ENCODE measurements at regions not wholly inside any gene's neighbourhood (a gene's known extent, or its start where the extent isn't known, plus 50 kb on each side); places are given as distances from the start of the nearest gene placed in this dataset.

DNA sequence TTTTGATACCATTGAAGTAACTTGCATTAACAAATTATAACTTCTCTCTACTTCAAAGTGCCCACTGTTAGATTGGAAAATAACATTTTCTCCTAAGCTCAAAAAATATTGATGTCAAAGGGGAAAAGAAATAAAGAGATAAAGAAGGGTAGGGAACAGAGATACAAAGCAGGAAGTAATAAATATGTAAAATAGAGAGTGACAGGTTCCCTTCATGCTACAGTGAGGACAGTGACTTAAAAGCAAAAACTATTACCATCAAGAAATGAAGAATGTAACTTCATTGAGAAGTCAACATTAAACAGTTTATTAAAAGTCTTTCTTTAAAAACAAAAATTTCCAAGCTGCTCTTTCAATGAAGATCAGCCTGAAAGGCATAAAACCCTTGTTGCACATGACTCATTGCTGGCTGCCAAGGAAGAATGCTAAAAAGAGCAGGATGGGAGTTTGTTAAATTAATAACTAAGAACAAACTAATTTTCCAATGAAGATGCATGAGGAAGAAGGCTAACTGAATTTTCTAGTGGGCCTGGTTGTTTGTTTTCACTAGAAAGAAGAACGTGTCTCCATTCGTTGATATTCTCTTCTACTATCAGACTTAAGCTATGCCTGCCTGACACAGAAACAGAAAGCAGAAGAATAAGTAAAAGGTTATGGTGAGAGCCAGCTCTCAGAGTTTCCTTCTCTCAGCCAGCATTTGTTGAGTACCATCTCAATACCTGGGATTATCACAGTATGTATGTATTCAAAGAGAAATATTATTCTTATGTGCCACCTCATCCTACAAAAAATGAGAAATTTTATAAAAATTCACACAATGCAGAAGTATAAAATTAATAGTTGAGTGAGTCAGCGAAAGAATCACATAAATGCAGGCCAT is 197.8 kb upstream of the NREP start:
- TF ChIP-seq EZH2 (IDR thresholded peaks at IDR 0.05; ENCODE audit: insufficient read depth, low read length): no peak
- TF ChIP-seq, protein P1, sequence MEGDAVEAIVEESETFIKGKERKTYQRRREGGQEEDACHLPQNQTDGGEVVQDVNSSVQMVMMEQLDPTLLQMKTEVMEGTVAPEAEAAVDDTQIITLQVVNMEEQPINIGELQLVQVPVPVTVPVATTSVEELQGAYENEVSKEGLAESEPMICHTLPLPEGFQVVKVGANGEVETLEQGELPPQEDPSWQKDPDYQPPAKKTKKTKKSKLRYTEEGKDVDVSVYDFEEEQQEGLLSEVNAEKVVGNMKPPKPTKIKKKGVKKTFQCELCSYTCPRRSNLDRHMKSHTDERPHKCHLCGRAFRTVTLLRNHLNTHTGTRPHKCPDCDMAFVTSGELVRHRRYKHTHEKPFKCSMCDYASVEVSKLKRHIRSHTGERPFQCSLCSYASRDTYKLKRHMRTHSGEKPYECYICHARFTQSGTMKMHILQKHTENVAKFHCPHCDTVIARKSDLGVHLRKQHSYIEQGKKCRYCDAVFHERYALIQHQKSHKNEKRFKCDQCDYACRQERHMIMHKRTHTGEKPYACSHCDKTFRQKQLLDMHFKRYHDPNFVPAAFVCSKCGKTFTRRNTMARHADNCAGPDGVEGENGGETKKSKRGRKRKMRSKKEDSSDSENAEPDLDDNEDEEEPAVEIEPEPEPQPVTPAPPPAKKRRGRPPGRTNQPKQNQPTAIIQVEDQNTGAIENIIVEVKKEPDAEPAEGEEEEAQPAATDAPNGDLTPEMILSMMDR (IDR thresholded peaks at IDR 0.05; ENCODE audit: insufficient read depth, low read depth, low read length): no peak

Measured in astrocyte (in vitro differentiated cells and primary cell).